PC-9 (cell line): ENCODE measurements at regions not wholly inside any gene's neighbourhood (a gene's known extent, or its start where the extent isn't known, plus 50 kb on each side); places are given as distances from the start of the nearest gene placed in this dataset.

Experiments
- BruUV-seq: library from RNA; stranded (reverse); fragments of 400-500 nt; replicated peaks from 2 replicates; lab custom pipeline; 2021; lab: Mats Ljungman, UMichigan
- CTCF ChIA-PET: fragments of 300-600 bp; sonication (Branson Sonifier 250); formaldehyde crosslinking; loops from one replicate; lab custom pipeline; 2022; ENCODE audit warnings: antibody characterized with exemption; lab: Charles Lee
- POLR2A ChIA-PET: fragments of 300-600 bp; sonication (Branson Sonifier 250); formaldehyde crosslinking; loops from one replicate; lab custom pipeline; 2022; ENCODE audit warnings: antibody characterized with exemption; ENCODE audit not compliant: unreplicated experiment; lab: Charles Lee
- DNase-seq, 2 experiments: peaks; one replicate each; pipeline versions ENCODE4 v3.0.0 to v3.0.0-alpha.2; 2015 to 2022; ENCODE audit warnings: mixed read lengths in 1 of 2
- H2AFZ ChIP-seq: fragments of 200-600 bp; sonication (generic); 2 replicates; pipeline ENCODE4 v1.8.1; 2017; ENCODE audit warnings: antibody characterized with exemption
- H3F3A ChIP-seq: fragments of 200-600 bp; sonication (generic); 2 replicates; pipeline ENCODE4 v1.8.1; 2017; ENCODE audit warnings: antibody characterized with exemption, mild to moderate bottlenecking, low read depth; ENCODE audit not compliant: insufficient read depth
- H3K27ac ChIP-seq: fragments of 200-600 bp; sonication (generic); 2 replicates; pipeline ENCODE4 v1.6.1; 2016; ENCODE audit warnings: mixed run types
- H3K27me3 ChIP-seq: fragments of 200-600 bp; sonication (generic); 2 replicates; pipeline ENCODE4 v1.6.1; 2016; ENCODE audit warnings: low read depth, mixed run types; ENCODE audit not compliant: insufficient read depth
- H3K36me3 ChIP-seq: fragments of 200-600 bp; sonication (generic); 2 replicates; pipeline ENCODE4 v1.6.1; 2016; ENCODE audit warnings: low read depth, mixed run types
- H3K4me1 ChIP-seq: fragments of 200-600 bp; sonication (generic); replicated peaks from 2 replicates; pipeline ENCODE4 v1.6.1; 2016; ENCODE audit warnings: mixed run types; ENCODE audit not compliant: insufficient read depth
- H3K4me2 ChIP-seq: fragments of 200-600 bp; sonication (generic); 2 replicates; pipeline ENCODE4 v1.6.1; 2017; ENCODE audit warnings: mixed run types
- H3K4me3 ChIP-seq: fragments of 200-600 bp; sonication (generic); 2 replicates; pipeline ENCODE4 v1.6.1; 2016; ENCODE audit warnings: mixed run types
- H3K79me2 ChIP-seq: fragments of 200-600 bp; sonication (generic); 2 replicates; pipeline ENCODE4 v1.6.1; 2017; ENCODE audit warnings: low read depth, mixed run types
- H3K9me2 ChIP-seq: fragments of 200-600 bp; sonication (generic); 2 replicates; pipeline ENCODE4 v1.8.1; 2017; ENCODE audit warnings: mild to moderate bottlenecking; ENCODE audit not compliant: insufficient read depth
- H3K9me3 ChIP-seq: fragments of 200-600 bp; sonication (generic); 2 replicates; pipeline ENCODE4 v1.8.1; 2016; ENCODE audit warnings: low read depth; ENCODE audit not compliant: insufficient read depth
- H4K20me1 ChIP-seq: fragments of 200-600 bp; sonication (generic); 2 replicates; pipeline ENCODE4 v1.8.1; 2017; ENCODE audit not compliant: insufficient read depth
- CTCF ChIP-seq: fragments of 200-600 bp; sonication (generic); conservative IDR thresholded peaks from 2 replicates; pipeline ENCODE4 v1.6.1; 2017; ENCODE audit warnings: mixed run types, antibody characterized with exemption, mild to moderate bottlenecking, moderate library complexity
- EZH2 ChIP-seq: fragments of 200-600 bp; sonication (generic); IDR thresholded peaks from 2 replicates; pipeline ENCODE4 v1.8.0; 2017; ENCODE audit warnings: antibody characterized with exemption, low read depth
- intact Hi-C: fragments of 100-400 bp; cut with micrococcal nuclease; formaldehyde crosslinking; loops from one replicate; pipeline ENCODE4 v1.10.0; 2022; ENCODE audit not compliant: unreplicated experiment

- no peak overlapping the region for H3K4me2 ChIP-seq
- H3K27me3 ChIP-seq: peaks cover 44% of the 10 kb centered on the region
- POLR2A ChIA-PET: no interaction called here
- H3K9me2 ChIP-seq: no peaks in the 10 kb centered on the region
- H3K4me1 ChIP-seq: no peaks in the 10 kb centered on the region
- no peak overlapping the region for H2AFZ ChIP-seq
- no TSS peak for BruUV-seq
- DNase-seq: no peak
- H3K27ac ChIP-seq: no peak overlapping the region
- H3K9me3 ChIP-seq: no peaks in the 10 kb centered on the region
- no peak for TF ChIP-seq EZH2
- TF ChIP-seq CTCF: no peak
- H3F3A ChIP-seq: no peaks in the 10 kb centered on the region
- H3K4me3 ChIP-seq: no peak overlapping the region
- no peaks in the 10 kb centered on the region for H3K36me3 ChIP-seq
- no peaks in the 10 kb centered on the region for H4K20me1 ChIP-seq
- intact Hi-C loops: no loop called here
- no peaks in the 10 kb centered on the region for H3K79me2 ChIP-seq
- CTCF ChIA-PET: no interaction called here
These were observed 91.1 kb downstream of the MINAR1 start for GRCh38 chr15:79523266-79523665.

- Histone ChIP-seq H3K4me1 (no peaks in the 10 kb centered on the region), H3K36me3 (no peaks in the 10 kb centered on the region), H3K27ac (no peak overlapping the region), H2AFZ (no peak overlapping the region), H3K9me2 (no peaks in the 10 kb centered on the region), H3K9me3 (no peaks in the 10 kb centered on the region), H3K27me3 (peaks cover 36% of the 10 kb centered on the region), H3K4me2 (no peak overlapping the region), H3K4me3 (no peak overlapping the region), H4K20me1 (no peaks in the 10 kb centered on the region), H3K79me2 (no peaks in the 10 kb centered on the region), H3F3A (no peaks in the 10 kb centered on the region)
- ChIA-PET POLR2A (no interaction called here), CTCF (no interaction called here)
- intact Hi-C loops: no loop called here
- TF ChIP-seq EZH2 (no peak), CTCF (no peak)
- DNase-seq: no peak
- no TSS peak for BruUV-seq
These were observed 92.4 kb downstream of the MINAR1 start for GRCh38 chr15:79524531-79524930.

DNA sequence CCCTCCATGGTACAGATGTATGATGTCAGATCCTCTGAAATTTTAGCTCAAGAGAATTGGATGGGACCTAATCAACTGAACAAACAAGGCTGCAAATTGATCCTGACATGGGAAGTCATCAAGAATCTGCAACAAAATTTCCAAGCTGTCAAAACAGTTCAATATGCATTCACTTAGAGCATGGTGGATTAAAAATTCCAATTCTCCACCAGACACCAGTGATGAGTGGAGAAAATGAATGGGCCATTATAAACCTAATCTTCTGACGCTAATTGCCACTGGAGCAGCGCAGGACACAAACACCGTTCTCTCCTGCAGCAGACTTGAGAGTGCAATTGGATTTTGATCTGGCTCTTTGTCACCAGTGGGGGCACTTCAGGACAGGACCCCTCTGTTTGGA lies 94.2 kb downstream of the MINAR1 start:
- Histone ChIP-seq H3K36me3 (no peaks in the 10 kb centered on the region), H3K4me2 (no peak overlapping the region), H3K4me1 (no peaks in the 10 kb centered on the region), H3K27ac (no peak overlapping the region), H2AFZ (no peak overlapping the region), H4K20me1 (no peaks in the 10 kb centered on the region; the same call in 1 of the 2 replicates), H3K9me3 (no peaks in the 10 kb centered on the region), H3K27me3 (peaks cover 37% of the 10 kb centered on the region), H3K79me2 (no peaks in the 10 kb centered on the region), H3K9me2 (no peaks in the 10 kb centered on the region), H3F3A (no peaks in the 10 kb centered on the region), H3K4me3 (no peak overlapping the region)
- ChIA-PET CTCF (no interaction called here), POLR2A (no interaction called here)
- intact Hi-C loops: no loop called here
- DNase-seq: no peak
- TF ChIP-seq EZH2: no peak
- TF ChIP-seq CTCF: no peak
- BruUV-seq: no TSS peak
